ENCODE measurements at regions not wholly inside any gene's neighbourhood (a gene's known extent, or its start where the extent isn't known, plus 50 kb on each side); places are given as distances from the start of the nearest gene placed in this dataset.
"Not testable (repeated sequence)": the region's sequence is repeated elsewhere in the genome, so short reads cannot be mapped to it uniquely, and the experiment has no call there.

DNA sequence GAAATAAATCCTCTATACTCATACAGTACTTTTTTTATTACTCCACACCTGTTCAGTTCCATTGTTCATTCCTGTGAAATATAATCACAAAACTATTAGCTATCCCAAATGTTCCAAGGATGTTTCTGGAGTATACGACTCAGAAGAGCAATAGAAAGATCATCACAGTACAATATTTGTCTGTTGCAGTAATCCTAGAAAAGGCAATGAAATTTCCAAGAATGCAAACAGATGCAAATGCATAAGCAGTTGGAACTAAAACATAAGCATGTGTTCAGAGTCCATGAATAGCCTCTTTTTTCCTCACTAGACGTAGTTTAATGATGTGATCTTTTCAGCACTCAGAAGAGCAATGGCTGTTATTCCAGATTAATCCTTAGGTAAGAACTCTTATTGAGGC, 55.2 kb downstream of the RTL3 start:
- no peak for DNase-seq (ENCODE audit: extremely low read depth in 1 of 2, low read depth in 1 of 2)

DNA sequence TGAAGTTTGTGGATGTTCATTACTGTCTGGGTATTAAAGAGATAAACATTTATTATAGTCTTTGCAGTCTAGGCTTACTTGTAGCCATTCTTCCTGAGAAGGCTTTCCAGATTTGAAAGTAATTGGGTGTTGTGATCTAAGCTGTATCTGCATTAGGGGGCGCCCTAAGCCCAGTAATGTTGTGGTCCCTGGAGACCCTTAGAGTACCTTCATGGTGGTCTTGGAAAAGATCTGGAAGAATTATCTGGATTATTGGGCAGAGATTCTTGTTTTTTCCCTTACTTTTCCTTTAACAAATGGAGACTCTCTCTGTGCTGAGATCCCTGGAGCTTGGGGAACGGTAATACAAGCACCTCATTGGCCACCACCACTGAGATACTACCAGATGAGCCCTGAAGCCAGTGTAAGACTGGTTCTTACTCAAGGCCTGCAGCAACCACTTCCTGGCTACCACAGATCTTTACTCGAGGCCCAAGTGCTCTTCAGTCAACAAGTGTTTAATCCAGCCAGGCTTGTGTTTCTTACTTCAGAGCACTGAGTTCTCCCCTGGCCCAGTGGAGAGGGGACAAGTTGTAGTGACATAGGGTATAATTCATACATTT, 63.1 kb downstream of the RTL3 start:
- no peak for DNase-seq (ENCODE audit: extremely low read depth in 1 of 2, low read depth in 1 of 2)

DNA sequence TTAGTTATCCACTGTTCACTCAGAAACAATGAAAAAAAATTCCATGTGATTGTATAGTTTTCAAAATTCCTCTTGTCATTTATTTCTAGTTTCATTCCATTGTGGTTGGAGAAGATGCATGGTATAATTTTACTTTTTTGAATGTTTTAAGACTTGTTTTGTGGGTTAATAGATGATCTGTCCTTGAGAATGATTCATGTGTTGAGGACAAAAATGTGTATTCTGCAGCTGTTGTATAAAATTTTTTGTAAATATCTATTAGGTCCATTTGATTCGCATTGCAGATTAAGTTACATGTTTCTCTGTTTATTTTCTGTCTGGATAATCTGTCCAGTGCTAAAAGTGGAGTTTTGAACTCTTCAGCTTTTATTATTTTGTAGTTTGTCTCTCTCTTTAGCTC, 65.4 kb downstream of the RTL3 start:
- DNase-seq (ENCODE audit: extremely low read depth in 1 of 2, low read depth in 1 of 2), result no peak

DNA sequence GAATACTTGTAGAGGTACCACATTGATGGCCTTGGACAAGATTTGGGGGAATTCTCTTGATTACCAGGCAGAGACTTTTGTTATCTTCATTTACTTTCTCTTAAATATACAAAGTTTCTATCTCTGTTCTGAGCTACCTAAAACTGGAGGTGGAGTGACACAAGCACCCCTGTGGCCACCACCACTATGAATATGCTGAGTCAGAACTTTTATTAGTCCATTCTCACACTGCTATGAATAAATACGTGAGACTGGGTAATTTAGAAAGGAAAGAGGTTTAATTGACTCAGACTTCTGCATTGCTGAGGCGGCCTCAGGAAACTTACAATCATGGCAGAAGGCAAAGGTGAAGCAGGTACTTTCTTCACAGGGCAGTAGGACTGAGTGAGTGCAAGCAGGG, 67.1 kb downstream of the RTL3 start:
- no peak for DNase-seq (ENCODE audit: extremely low read depth in 1 of 2, low read depth in 1 of 2)

DNA sequence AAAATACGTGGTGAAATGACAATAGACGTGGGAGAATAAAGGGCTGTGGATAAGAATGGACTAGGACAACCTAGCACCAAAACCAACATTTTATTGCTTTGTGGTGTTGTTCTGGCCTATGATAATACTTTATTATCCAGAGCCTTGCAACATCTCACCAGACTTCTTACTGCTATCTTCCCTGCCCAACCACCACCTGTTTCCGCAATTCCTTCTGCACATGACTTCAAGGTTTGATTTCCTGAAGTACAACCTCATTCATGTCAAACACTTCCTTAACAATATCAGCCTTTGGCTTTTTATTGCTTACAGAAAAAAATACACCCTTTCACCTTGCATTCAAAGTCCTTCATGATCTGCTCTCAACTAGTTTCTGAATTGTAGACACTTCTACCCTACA, 84.8 kb downstream of the RTL3 start:
- DNase-seq (ENCODE audit: extremely low read depth in 1 of 2, low read depth in 1 of 2), result no peak

DNA sequence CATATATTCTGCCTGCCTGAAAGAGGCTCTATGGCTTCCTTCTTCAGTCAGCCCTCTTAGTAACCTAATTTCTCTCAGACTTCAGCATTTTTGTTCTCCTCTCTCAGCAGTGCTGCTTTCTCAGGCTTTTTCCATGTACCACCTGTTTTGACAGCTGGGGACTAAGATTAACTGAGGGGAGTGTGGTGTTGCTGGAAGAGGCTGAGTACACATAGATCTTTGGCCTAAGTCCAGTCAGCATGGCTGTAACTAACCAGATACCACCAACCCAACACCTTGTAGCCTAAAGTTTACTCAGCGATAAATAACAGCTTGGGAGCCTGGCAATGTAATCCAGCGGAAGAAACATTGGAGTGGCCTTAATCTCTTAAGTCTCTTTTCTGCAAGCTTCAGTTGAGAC, 85.5 kb downstream of the RTL3 start:
- no peak for DNase-seq (ENCODE audit: extremely low read depth in 1 of 2, low read depth in 1 of 2)

DNA sequence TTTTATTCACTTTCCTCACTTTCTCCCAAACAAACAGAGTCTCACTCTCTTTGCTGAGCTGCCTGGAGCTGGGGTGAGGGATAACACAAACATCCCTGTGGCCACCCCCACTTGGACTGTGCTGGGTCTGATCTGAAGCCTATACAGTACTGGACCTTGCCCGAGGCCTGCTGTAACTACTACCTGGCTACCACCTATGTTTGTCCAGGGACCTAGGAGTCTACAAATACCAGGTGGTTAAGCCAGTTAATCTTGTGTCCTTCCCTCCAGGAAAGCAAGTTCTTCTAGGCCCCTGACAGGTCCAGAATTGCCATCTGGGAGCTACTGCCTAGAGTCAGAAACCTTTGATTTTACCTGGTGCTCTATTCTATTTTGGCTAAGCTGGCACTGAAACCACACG, 87.3 kb downstream of the RTL3 start:
- no peak for DNase-seq (ENCODE audit: extremely low read depth in 1 of 2, low read depth in 1 of 2)

DNA sequence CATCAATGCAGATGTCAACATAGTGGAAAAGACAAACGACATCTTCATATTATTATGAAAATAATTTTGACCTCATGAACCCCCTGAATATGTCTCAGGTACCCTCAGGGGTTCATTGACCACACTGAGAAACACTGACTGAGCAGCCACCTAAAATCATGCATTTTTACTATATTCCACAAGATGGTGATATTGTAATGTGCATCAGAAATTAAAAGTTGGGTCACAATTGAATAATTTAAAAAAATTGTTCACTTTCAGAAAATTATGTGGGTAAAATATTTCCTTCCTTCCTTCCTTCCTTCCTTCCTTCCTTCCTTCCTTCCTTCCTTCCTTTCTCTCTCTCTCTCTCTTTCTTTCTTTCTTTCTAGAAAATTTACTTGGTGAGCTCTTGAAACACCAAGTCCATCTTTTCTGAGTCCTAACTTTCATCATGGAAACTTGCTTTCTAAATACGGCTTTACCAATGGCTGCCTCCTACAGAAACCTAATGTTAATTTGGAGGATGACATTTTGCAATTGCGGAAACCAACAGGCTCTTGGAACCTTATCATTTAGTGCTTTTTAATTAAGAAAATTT, 103.6 kb downstream of the RTL3 start:
- no peak for DNase-seq (ENCODE audit: extremely low read depth in 1 of 2, low read depth in 1 of 2)

DNA sequence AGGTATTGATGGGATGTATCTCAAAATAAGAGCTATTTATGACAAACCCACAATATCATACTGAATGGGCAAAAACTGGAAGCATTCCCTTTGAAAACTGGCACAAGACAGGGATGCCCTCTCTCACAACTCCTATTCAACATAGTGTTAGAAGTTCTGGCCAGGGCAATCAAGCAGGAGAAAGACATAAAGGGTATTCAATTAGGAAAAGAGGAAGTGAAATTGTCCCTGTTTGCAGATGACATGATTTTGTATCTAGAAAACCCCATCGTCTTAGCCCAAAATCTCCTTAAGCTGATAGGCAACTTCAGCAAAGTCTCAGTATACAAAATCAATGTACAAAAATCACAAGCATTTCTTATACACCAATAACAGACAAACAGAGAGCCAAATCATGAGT, 106.5 kb downstream of the RTL3 start:
- not testable (repeated sequence) for DNase-seq (ENCODE audit: extremely low read depth in 1 of 2, low read depth in 1 of 2)

DNA sequence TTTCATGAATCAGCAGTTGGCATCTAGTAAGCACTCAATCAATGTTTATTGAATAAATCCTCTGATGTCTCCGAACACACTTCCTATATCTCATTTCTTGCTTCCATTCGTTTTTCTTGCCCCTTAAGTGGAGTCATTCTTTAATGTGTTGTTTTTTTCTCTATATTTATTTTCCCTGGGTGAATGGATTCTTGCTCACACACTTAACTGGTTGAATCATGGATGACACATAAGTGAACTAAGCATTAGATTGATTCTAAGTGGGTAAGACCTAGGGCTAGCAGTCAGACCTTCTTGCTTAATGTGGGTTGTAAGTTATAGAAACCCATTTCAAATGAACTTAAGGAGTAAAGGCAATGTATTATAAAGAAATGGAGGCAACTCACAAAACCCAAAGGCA, 111.1 kb downstream of the RTL3 start:
- no peak for DNase-seq (ENCODE audit: extremely low read depth in 1 of 2, low read depth in 1 of 2)

DNA sequence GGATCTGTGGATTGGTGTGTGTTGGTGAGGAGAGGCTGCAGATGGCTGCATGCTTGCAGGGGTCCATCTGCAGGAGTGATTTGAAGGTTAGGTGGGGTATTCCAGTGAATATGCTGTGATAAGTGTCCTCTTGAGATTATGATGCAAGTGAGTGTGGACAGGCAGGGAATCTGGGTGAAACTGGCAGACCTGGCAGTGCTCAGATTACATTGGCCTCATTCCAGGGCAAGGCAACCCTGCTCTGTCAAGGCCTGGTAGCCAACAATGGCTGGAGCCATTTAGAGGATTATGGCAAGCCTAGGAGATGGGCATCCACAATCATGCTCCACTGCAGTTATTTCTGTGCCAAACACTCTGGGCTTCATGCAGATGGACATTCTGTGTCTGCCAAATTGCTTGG, 113.9 kb downstream of the RTL3 start:
- DNase-seq (ENCODE audit: extremely low read depth in 1 of 2, low read depth in 1 of 2), result no peak

DNA sequence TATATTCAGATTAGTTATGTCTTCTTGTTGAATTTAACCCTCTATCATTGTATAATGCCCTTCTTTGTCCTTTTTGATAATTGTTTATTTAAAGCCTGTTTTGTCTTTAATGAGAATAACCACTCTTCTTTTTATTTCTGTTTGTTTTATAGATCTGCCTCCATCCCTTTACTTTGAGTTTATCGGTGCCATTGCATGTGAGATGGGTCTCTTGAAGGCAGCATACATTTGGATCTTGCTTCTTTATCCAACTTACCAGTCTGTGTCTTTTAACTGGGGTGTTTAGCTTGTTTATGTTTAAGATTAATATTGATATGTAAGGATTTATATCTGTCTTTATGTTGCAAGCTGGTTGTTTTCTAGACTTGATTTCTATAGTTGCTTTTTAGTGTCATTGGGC, 115.8 kb downstream of the RTL3 start:
- no peak for DNase-seq (ENCODE audit: extremely low read depth in 1 of 2, low read depth in 1 of 2)

DNA sequence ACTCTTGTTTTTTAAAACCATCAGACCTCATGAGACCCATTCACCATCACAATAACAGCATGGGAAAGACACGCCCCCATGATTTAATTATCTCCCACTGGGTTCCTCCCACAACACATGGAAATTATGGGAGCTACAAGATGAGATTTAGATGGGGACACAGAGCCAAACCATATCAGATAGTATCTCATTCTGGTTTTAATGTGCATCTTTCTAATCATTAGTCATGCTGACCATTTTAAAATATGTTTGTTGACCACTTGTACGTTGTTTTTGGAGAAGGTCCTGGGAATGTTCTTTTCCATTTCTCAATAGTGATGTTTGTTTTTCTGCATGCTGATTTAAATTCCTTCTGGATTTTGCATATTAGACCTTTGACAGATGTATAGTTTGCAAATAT, 119.0 kb downstream of the RTL3 start:
- DNase-seq (ENCODE audit: extremely low read depth in 1 of 2, low read depth in 1 of 2), result no peak

DNA sequence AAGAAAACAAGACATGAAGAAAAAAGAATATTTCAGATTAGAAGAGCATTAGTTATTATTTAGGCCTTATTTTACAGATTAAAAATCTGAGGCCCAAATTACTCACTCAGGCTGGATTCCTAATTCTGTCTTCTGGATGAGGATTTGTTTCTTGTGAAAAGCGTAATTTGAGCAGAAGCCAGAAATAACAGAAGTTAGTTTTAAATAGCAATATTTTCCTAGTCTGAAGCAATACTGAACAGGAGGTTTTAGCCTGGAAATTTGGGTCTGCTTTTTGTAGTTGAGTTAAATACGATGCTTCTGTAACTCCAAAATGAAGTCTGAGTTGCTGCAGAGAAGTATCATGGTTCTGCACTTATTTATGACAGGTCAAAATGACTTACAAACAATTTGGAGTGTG, 124.9 kb downstream of the RTL3 start:
- no peak for DNase-seq (ENCODE audit: extremely low read depth in 1 of 2, low read depth in 1 of 2)

DNA sequence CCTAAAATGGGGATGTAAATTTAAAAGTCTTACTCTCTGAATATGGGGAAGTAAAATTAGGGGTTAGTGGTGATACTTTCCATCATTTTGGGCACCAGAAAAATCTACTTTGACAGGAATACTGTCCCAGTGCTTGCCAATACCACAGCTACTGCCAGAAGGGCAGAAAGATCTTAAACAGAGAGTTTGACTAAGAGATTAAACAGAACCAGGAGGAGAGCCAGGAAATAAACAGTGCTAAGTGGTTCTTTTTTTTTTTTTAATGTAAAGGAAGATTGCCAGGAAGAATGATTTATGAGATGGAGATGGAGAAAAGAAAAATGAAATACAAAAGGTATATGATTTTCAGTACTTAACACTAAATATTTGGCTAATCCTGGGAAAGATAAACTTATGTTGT, 126.8 kb downstream of the RTL3 start:
- no peak for DNase-seq (ENCODE audit: extremely low read depth in 1 of 2, low read depth in 1 of 2)

DNA sequence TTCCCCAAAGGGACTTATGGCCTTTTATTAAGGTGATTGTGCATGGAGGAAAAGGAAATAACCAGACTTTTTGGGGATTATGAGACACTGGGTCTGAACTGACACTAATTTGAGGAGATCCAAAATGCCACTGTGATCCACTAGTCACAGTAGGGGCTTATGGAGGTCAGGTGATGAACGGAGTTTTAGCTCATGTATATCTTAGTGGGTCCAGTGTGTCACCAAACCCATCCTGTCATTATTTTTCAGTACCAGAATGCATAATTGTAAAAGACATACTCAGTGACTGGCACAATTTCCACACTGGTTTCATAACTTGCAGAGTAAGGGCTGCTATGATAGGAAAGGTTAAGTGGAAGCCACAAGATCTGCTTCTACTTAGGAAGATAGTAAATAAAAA, 131.3 kb downstream of the RTL3 start:
- DNase-seq (ENCODE audit: extremely low read depth in 1 of 2, low read depth in 1 of 2), result no peak

DNA sequence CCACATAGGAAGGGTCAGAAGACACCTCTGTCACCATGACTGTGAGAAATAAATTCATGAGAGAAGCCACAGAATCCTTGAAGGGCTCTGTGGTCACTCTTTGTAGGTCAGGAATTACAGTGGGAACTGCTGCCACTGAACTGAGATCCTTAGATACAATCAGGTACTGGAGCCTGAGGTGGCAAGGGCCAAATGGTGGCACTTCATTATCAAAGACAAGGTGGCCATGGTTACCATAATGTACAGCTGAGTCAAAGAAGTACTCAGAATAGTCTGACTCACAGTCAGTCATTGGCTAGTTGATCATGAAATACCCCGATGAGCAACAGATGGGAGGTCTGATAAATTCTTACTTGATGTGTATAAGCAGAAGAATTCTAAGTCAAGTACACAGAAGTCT, 131.9 kb downstream of the RTL3 start:
- DNase-seq (ENCODE audit: extremely low read depth in 1 of 2, low read depth in 1 of 2), result no peak

DNA sequence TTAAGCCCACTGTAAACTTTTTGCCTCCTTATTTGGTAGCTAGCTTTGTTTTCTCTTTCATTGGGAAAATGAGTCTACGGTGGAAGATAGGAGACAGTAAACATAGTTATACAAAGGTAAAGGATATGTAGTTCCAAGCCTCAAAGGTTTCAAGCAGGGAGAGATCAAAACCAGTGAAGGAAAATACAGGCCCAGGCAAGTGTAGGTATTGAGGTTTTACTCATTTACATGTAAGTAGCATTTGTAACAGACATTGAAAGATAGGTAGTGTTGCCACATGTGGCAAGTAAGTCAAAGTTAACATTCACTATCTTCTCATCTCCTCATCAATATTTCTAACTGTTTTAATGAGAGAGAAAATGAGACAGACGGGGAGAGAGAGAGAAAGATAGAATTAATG, 136.5 kb downstream of the RTL3 start:
- no peak for DNase-seq (ENCODE audit: extremely low read depth in 1 of 2, low read depth in 1 of 2)

DNA sequence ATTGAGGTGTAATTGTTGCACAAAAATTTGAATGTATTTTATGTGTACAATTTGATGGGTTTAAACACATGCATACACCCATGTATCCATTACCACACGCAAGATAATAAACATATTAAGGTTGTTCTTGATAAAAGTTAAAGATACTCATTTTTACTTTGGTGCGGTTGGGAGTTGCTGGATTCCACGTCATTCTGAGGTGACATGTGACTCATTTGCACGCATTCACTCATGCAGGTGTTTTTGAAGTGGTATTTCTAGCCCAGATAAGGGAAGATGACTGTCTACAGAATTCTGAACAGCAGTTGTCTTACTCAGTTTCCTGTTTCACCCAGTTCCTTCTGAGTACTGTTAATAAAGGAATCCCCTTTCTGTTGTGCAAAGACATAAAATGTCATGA, 142.0 kb downstream of the RTL3 start:
- peak; percentile 4 to 17 for DNase-seq (ENCODE audit: extremely low read depth in 1 of 2, low read depth in 1 of 2)

DNA sequence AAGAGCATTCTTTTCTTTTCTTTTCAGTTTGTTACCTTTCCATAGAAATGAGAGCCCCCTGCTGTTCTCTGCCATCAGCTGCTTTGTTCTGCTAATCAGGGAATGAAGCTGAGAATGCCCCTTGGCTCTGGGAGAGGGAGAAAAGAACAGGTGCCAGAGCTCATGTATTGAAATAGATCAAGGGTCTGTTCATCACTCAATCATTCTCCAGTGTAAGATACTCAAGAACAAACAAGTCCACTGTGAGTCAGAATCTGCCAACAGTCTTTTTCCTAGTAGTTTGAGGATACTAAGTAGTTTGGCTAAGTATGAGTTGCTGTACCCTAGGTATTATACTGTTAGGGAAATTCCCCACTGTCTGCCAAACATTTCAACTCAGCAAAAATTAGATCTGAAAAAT, 144.3 kb downstream of the RTL3 start:
- DNase-seq (ENCODE audit: extremely low read depth in 1 of 2, low read depth in 1 of 2), result no peak

DNA sequence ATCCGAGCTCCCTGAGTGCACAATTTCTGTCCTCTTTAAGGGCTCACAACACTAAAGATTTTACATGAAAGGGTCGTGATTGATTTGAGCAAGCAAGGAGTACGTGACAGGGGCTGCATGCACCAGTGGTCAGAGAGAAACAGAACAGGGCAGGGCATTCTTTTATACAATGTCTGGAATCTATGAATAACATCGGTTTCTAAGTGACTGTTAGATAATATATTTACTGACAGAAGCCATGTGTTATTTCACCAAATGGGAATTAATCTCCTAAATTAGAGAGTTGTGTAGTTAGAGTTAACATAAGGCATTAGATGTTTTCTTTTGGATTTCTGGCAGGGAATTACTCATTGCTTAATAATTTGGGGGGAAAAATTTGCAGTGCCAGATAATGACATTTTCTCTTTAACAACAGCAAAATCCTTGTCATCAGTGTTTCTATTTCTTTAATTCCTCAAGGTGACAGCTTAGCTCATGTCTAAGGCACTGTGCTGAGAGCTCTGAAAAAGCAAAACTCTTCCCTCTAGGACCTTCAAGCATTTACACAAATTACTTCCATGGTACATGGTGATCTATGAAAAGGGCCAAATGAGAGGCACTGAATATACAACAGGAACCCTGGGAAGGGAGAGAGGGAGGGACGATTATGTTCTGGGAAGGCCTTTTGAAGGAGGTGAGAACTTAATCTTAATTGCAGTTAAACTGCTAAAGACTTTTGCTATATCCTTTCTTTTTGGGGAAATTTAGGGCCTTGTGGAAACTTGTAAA, 145.0 kb downstream of the RTL3 start:
- no peak for DNase-seq (ENCODE audit: extremely low read depth in 1 of 2, low read depth in 1 of 2)

DNA sequence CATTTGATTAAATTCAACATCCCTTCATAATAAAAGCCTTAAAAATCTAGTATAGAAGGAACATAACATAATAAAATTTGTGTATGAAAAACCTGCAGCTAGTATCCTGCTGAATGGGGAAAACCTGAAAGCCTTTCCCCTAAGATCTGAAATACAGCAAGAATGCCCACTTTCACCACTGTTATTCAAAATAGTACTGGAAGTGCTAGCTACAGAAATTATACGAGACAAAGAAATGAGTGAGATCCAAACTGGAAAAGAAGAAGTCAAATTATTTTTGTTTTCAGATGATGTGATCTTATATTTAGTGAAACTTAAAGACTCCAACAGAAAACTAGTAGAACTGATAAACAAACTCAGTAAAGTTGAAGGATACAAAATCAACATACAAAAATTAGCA, 152.9 kb downstream of the RTL3 start:
- no peak for DNase-seq (ENCODE audit: extremely low read depth in 1 of 2, low read depth in 1 of 2)

DNA sequence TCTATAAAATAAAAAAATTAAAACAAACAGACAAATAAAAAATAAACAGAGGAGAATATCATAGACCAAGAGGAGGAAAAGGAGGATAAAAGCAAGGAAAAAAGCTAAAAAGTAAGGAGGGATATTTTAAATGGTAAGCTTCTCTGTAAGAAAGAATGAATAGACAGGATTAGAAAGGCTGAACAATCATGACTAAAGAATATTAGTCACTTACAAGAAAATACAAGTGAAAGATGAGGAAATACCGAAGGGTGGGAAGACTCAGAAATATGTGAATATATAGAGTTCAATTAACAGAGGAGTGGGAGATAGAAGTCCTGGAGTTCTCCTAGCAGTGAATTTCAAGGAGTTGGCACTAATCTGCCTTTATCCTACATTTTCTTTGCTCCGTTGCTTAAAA, 162.6 kb downstream of the RTL3 start:
- no peak for DNase-seq (ENCODE audit: extremely low read depth in 1 of 2, low read depth in 1 of 2)

All from activated CD8-positive, alpha-beta memory T cell treated with anti-CD3 and anti-CD28 coated beads for 1 hour (primary cell).